Hematopoietic multipotent progenitor cell treated with erythropoietin and hydrocortisone succinate and interleukin-3 and kit ligand, for 15 days (in vitro differentiated cells): ENCODE measurements at regions not wholly inside any gene's neighbourhood (a gene's known extent, or its start where the extent isn't known, plus 50 kb on each side); places are given as distances from the start of the nearest gene placed in this dataset.
"Not testable (repeated sequence)": the region's sequence is repeated elsewhere in the genome, so short reads cannot be mapped to it uniquely, and the experiment has no call there.

Source experiments
- DNase-seq: peaks from one replicate; pipeline ENCODE4 v3.0.0-alpha.2; 2015; ENCODE audit warnings: low spot score

DNA sequence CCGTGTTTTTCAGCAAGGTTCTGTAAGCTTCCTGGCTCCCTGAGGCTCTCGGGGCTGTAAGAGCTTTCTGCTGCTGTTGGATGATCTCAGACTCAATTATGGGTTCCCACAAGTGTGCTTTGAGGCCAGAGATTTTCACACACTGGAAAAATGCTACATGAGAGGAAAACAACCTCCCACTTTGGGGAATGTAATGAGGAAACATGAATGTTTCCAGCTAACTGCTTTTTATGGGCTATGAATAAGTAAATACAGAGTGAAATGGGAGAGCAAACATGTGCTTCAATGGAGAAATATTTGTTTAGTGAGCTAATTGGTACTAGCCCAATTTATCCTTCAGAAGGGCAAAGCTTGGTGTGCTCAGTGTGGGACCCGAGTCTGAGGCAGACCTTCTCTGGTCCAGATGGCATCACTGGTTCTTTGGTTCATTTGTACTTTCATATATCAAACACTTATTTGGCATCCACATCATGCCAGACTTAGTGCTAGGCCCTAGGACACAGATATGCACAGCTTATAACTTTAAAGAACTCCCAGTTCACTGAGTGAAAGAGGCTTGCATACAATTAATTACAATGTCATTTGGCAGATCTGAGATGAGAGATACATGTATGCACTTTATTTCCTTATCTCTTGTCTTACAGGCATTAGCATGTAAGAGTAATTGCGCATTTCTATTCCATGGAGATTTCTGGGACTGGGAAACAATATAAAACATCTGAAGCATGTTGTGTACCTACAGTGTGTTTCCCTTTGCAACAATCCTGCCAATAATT is 248.8 kb downstream of the RDH14 start:
- no peak for DNase-seq

GRCh38 chr2:18309627-18310026 is 250.8 kb downstream of the RDH14 start:
- no peak for DNase-seq

DNA sequence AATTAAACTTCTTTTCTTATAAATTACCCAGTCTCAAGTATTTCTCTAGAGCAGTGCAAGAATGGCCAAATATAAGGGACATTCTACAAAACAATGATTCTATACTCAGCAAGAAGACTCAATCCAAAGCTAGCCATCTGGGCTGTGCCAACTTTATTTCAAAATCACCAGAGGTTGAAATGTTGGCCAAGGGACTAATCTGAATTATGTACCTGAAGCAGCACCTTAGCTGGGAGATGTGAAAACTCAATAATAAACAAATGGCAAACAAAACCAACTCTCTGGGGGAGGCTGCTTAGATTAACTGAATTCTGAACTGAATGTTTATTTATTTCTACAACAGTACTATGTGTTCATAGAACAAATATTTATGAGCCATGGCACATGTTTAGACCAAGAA is 251.3 kb downstream of the RDH14 start:
- no peak for DNase-seq

DNA sequence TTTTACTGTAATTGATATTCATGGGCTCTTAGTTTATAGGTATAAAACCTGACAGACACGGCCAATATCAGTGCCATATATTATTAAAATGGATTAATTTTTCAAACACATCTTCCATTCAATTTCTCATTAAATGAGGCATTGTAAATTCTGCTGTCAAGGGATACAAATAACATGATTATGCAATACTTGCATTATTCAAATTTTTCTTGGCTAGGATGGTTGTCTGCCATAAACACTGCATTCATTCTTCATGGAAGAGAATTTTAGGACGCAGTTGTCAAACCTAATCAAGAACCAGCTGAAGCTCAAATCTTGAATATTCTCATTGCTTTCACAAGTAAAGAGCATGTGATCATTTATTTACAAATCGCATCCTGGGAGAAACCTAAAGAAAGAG is 255.6 kb downstream of the RDH14 start:
- no peak for DNase-seq

- no peak for DNase-seq
Measured at GRCh38 chr2:18301421-18302139, 258.9 kb downstream of the RDH14 start.

GRCh38 chr2:18299423-18300212 is 260.8 kb downstream of the RDH14 start:
- DNase-seq, result no peak

DNA sequence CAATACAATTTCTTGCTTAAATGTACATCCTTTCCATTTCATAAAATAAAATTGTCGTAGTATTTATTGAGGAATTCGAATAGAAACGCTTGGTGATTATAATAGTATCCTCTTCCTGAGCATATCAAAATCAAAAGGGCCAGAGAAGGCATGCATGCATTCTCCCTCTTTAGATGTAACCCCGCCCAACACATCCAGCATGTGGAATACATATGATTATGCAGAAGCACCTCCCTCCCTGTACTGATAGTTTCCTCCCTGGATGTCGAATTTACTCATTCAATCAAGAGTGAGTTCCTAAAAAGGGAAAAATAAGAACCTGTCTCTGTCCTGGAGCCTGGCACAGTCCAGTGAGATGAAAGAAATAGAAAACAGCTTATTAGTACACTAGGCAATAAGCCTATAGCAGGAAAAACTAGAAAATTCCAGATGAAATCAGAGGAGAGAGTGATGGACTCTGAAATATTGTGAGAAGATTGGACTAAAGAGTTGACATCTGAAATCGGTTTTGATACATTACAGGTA is 262.9 kb downstream of the RDH14 start:
- no peak for DNase-seq

DNA sequence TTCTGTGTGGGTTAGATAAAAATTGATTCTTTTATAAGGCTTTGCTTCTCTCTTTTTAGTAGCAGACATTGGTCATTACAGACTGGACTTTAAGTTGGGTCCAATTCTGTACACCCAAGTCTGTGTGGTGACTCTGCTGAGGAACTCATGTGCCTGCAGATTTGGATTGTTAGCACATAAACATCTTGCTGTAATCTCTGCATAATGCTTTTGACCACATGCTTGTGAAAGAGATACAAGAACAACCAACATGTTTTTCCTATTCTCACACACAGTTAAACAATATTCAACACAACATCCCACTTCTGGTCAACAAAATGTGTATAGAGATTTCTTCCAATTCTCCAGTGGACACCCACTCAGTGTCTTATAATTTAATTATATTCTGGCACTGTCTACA is 270.1 kb downstream of the RDH14 start:
- no peak for DNase-seq

- no peak for DNase-seq
Measured at GRCh38 chr2:18286897-18287296, 273.6 kb downstream of the RDH14 start.

GRCh38 chr2:18284331-18284730 is 276.1 kb downstream of the RDH14 start:
- no peak for DNase-seq

DNA sequence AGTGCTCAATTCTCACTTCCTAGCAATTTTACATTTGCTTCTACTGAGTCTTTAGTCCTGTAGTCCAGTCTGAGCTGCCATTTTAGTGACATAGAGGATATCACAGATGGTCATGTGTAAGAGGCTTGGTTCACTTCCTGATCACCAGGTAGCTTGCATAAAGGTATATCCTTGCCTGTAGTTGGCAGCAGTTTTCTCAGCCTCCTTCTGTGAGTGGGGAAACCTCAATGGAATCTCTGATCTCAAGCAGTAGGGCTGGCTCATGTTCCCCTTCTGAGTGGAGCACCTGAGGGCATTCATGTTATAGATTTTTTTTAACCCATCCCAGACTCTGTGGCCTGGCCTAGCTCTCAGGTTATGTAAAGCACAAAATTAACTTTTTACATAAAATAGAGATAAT is 278.4 kb downstream of the RDH14 start:
- no peak for DNase-seq

- DNase-seq, result no peak
Measured at GRCh38 chr2:18276583-18277075, 283.8 kb downstream of the RDH14 start.

GRCh38 chr2:18273205-18273604 is 287.2 kb downstream of the RDH14 start:
- no peak for DNase-seq

DNA sequence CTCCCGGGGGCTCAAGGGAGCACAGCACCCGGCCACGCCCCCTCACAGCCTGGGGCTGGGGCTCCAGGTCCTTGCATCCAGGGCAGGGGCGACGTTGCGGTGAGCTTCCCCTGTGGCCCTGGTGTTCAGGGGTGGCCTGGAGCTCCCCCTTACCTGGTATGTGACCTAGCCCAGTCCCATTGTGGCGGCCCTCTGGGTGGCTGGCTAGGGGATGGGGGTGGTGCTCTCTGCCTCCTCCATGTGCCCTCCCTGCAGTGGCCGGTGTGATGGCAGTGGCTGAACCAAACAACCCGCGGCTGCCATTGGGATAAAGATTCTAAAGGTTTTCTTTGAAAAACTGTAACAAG is 288.3 kb downstream of the RDH14 start:
- DNase-seq, result no peak

DNA sequence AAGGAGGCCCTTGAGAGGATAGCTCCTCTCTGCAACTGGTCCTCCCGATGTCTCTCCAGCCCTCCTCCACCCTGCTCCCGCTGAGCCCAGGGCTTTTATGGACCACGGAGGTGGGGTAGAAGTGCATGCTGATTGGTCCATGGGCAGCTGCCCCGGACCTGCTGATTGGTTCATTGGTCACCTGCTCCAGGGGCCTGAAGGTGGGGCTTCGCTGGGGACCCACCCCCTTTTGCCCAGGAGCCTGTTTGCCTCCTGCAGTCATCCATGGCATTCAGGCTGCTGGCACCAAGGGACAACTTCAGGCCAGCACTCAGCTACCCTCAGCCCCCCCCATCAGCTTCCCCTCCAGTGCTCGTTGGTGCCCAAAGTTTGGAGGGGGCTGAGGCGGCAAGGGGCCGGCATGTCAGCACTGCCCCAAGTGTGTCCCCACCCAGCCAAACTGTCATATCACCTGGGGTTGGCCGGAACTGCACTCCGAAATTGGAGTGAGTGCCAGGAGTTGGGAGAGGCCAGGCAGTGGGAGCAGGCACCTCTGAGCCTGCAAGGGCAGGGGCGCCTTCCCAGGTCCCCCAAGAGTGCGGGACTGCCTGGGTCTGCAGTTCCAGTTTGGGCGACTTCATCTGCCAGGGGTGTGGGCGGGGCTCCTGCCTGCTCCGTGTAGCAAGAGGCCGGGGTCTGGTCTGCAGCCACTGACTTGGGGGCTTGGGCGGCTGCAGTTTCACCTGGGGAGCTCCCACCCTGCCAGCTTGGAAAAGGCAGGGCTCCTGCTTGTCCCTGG is 288.9 kb downstream of the RDH14 start:
- no peak for DNase-seq

- DNase-seq, result no peak
Measured at GRCh38 chr2:18268400-18268799, 292.1 kb downstream of the RDH14 start.

- DNase-seq, result no peak
Measured at GRCh38 chr2:18267501-18267900, 293.0 kb downstream of the RDH14 start.

DNA sequence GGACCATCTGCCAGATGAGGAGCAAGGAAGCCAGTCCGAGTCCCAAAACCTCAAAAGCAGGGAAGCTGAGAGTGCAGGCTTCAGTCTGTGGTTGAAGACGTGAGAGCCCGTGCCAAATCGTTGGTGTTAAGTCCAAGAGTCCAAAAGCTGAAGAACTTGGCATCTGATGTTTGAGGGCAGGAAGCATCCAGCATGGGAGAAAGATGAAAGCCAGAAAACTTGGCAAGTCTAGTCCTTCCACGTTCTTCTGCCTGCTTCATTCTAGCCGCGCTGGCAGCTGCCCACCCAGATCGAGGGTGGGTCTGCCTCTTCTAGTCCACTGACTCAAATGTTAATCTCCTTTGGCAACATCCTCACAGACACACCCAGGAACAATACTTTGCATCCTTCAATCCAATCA is 293.8 kb downstream of the RDH14 start:
- DNase-seq, result not testable (repeated sequence)

- DNase-seq, result no peak
Measured at GRCh38 chr2:18265614-18266586, 294.6 kb downstream of the RDH14 start.

- no peak for DNase-seq
Measured at GRCh38 chr2:18262601-18263000, 297.9 kb downstream of the RDH14 start.
